Activated CD4-positive, alpha-beta T cell treated with anti-CD3 and anti-CD28 coated beads for 36 hours (primary cell): ENCODE measurements at regions not wholly inside any gene's neighbourhood (a gene's known extent, or its start where the extent isn't known, plus 50 kb on each side); places are given as distances from the start of the nearest gene placed in this dataset.

Experiments used
- ATAC-seq: fragments of 200-7000 bp; cut with Tn5 transposase; one replicate; pipeline ENCODE4 v1.10.0; 2021; ENCODE audit warnings: mild to moderate bottlenecking, moderate library complexity
- CTCF ChIA-PET: fragments of 350-600 bp; sonication (Branson Sonifier 250); formaldehyde crosslinking; loops from one replicate; lab custom pipeline; 2021; ENCODE audit warnings: antibody characterized with exemption; lab: Charles Lee
- POLR2A ChIA-PET: fragments of 350-600 bp; sonication (Branson Sonifier 250); formaldehyde crosslinking; loops from one replicate; lab custom pipeline; 2021; ENCODE audit warnings: antibody characterized with exemption, inconsistent platforms; lab: Charles Lee
- DNase-seq: peaks from one replicate; pipeline ENCODE4 v3.0.0-alpha.2; 2020
- H3K27ac Mint-ChIP-seq: one replicate; pipeline ENCODE4 v1.8.0; 2021; ENCODE audit warnings: mixed read lengths
- H3K27me3 Mint-ChIP-seq: one replicate; pipeline ENCODE4 v1.8.0; 2021; ENCODE audit warnings: mixed read lengths
- H3K36me3 Mint-ChIP-seq: one replicate; pipeline ENCODE4 v1.8.0; 2021; ENCODE audit warnings: low read depth, mixed read lengths
- H3K4me1 Mint-ChIP-seq: one replicate; pipeline ENCODE4 v1.8.0; 2021; ENCODE audit warnings: mixed read lengths
- H3K4me3 Mint-ChIP-seq: one replicate; pipeline ENCODE4 v1.8.0; 2021; ENCODE audit warnings: mild to moderate bottlenecking, moderate library complexity, mixed read lengths
- H3K9me3 Mint-ChIP-seq: one replicate; pipeline ENCODE4 v1.8.0; 2021; ENCODE audit warnings: low read depth, mixed read lengths
- intact Hi-C, 2 experiments: fragments of 100-400 bp; cut with DNase I in 1 of 2; cut with micrococcal nuclease in 1 of 2; formaldehyde crosslinking; loops; one replicate each; pipeline versions ENCODE4 v1.14.2 to v1.15.1; 2022 to 2024; cut with DNase I, micrococcal nuclease

GRCh38 chr13:40168425-40169166 lies 497.8 kb downstream of the FOXO1 start:
- DNase-seq: no peak
- ChIA-PET POLR2A (no interaction called here), CTCF (interaction anchor here (1.0 to 2.0 kb wide), 3 partner anchors 44 to 226 kb away, joined by 3 to 5 read pairs (median 4); no protein-coding TSS in a partner anchor)

GRCh38 chr13:40169476-40169875 lies 497.0 kb downstream of the FOXO1 start:
- Mint-ChIP-seq H3K27ac (no peak overlapping the region), H3K36me3 (no peaks in the 10 kb centered on the region), H3K27me3 (no peaks in the 10 kb centered on the region), H3K4me1 (peaks cover 41% of the 10 kb centered on the region), H3K4me3 (no peak overlapping the region), H3K9me3 (no peaks in the 10 kb centered on the region)
- ATAC-seq: no peak
- intact Hi-C loops: no loop called here
- DNase-seq: no peak
- CTCF ChIA-PET: interaction anchor here (0.6 to 2.0 kb wide), 3 partner anchors 45 to 224 kb away, joined by 3 to 4 read pairs (median 3); no protein-coding TSS in a partner anchor
- POLR2A ChIA-PET: no interaction called here

More at GRCh38 chr13:40168425-40169166, 497.8 kb downstream of the FOXO1 start:
- peaks cover 41% of the 10 kb centered on the region for H3K4me1 Mint-ChIP-seq
- H3K27me3 Mint-ChIP-seq: no peaks in the 10 kb centered on the region
- intact Hi-C loops: no loop called here
- no peak overlapping the region for H3K27ac Mint-ChIP-seq
- no peak overlapping the region for H3K4me3 Mint-ChIP-seq
- no peak for ATAC-seq
- H3K36me3 Mint-ChIP-seq: no peaks in the 10 kb centered on the region
- H3K9me3 Mint-ChIP-seq: no peaks in the 10 kb centered on the region

GRCh38 chr13:40170091-40170490 lies 496.4 kb downstream of the FOXO1 start:
- Mint-ChIP-seq H3K27me3 (no peaks in the 10 kb centered on the region), H3K27ac (no peak overlapping the region), H3K36me3 (no peaks in the 10 kb centered on the region), H3K9me3 (no peaks in the 10 kb centered on the region), H3K4me3 (no peak overlapping the region), H3K4me1 (peaks cover 41% of the 10 kb centered on the region)
- ChIA-PET POLR2A (no interaction called here), CTCF (interaction anchor here (0.6 to 0.9 kb wide), 2 partner anchors 73 to 342 kb away, joined by 3 read pairs; no protein-coding TSS in a partner anchor)
- ATAC-seq (no peak), DNase-seq (no peak)
- intact Hi-C loops: no loop called here

- peak; percentile 80 for DNase-seq
- Mint-ChIP-seq H3K4me1 (peaks cover 40% of the 10 kb centered on the region), H3K9me3 (no peaks in the 10 kb centered on the region), H3K4me3 (no peak overlapping the region), H3K27me3 (no peaks in the 10 kb centered on the region), H3K27ac (peak overlapping the region; percentile 38), H3K36me3 (no peaks in the 10 kb centered on the region)
- ChIA-PET POLR2A (no interaction called here), CTCF (interaction anchor here (0.6 to 0.8 kb wide), 3 partner anchors 37 to 343 kb away, joined by 3 read pairs; no protein-coding TSS in a partner anchor)
- peak; percentile 91 for ATAC-seq
- intact Hi-C loops: loop anchor here in 1 of 2 experiments (1.0 kb wide), 1 partner anchor 69 kb away; no protein-coding TSS in a partner anchor
Observed at GRCh38 chr13:40170982-40171381, 495.5 kb downstream of the FOXO1 start.

GRCh38 chr13:40171566-40171965 lies 494.9 kb downstream of the FOXO1 start:
- H3K27me3 Mint-ChIP-seq: no peaks in the 10 kb centered on the region
- ATAC-seq (no peak), DNase-seq (no peak)
- H3K9me3 Mint-ChIP-seq: no peaks in the 10 kb centered on the region
- POLR2A ChIA-PET: no interaction called here
- H3K4me1 Mint-ChIP-seq: peaks cover 39% of the 10 kb centered on the region
- no peak overlapping the region for H3K4me3 Mint-ChIP-seq
- peak overlapping the region; percentile 33 for H3K27ac Mint-ChIP-seq
- no peaks in the 10 kb centered on the region for H3K36me3 Mint-ChIP-seq
- CTCF ChIA-PET: interaction anchor here (0.7 to 0.8 kb wide), 2 partner anchors 36 to 67 kb away, joined by 3 read pairs; no protein-coding TSS in a partner anchor
- intact Hi-C loops: loop anchor here in 1 of 2 experiments (1.0 kb wide), 1 partner anchor 69 kb away; no protein-coding TSS in a partner anchor

GRCh38 chr13:40172149-40172591 lies 494.3 kb downstream of the FOXO1 start:
- ATAC-seq: no peak
- intact Hi-C loops: no loop called here
- CTCF ChIA-PET: no interaction called here
- POLR2A ChIA-PET: no interaction called here
- peak overlapping the region; percentile 28 for H3K27ac Mint-ChIP-seq
- no peaks in the 10 kb centered on the region for H3K9me3 Mint-ChIP-seq
- DNase-seq: no peak
- H3K27me3 Mint-ChIP-seq: no peaks in the 10 kb centered on the region
- peaks cover 36% of the 10 kb centered on the region for H3K4me1 Mint-ChIP-seq
- no peaks in the 10 kb centered on the region for H3K36me3 Mint-ChIP-seq
- no peak overlapping the region for H3K4me3 Mint-ChIP-seq

- POLR2A ChIA-PET: no interaction called here
- Mint-ChIP-seq H3K36me3 (no peaks in the 10 kb centered on the region), H3K4me3 (no peak overlapping the region), H3K27ac (no peak overlapping the region), H3K27me3 (no peaks in the 10 kb centered on the region), H3K9me3 (no peaks in the 10 kb centered on the region), H3K4me1 (peaks cover 37% of the 10 kb centered on the region)
- DNase-seq (no peak), ATAC-seq (no peak)
- intact Hi-C loops: no loop called here
- CTCF ChIA-PET: interaction anchor here (0.6 to 1.0 kb wide), 2 partner anchors 12 to 1094 kb away, joined by 3 read pairs; no protein-coding TSS in a partner anchor
Observed at GRCh38 chr13:40172878-40173277, 493.6 kb downstream of the FOXO1 start.

GRCh38 chr13:40175639-40176038 lies 490.8 kb downstream of the FOXO1 start:
- no peaks in the 10 kb centered on the region for H3K27me3 Mint-ChIP-seq

GRCh38 chr13:40176242-40176641 lies 490.2 kb downstream of the FOXO1 start:
- Mint-ChIP-seq H3K36me3 (no peaks in the 10 kb centered on the region), H3K27me3 (no peaks in the 10 kb centered on the region), H3K4me1 (peaks cover 44% of the 10 kb centered on the region), H3K9me3 (no peaks in the 10 kb centered on the region), H3K27ac (no peak overlapping the region), H3K4me3 (no peak overlapping the region)
- no peak for ATAC-seq
- ChIA-PET CTCF (interaction anchor here (0.5 to 1.5 kb wide), 3 partner anchors 11 to 36 kb away, joined by 3 to 6 read pairs (median 5); no protein-coding TSS in a partner anchor), POLR2A (interaction anchor here (0.6 kb wide), 1 partner anchor 508 kb away, joined by 3 read pairs; no protein-coding TSS in a partner anchor)
- no peak for DNase-seq
- intact Hi-C loops: no loop called here

More at GRCh38 chr13:40175639-40176038, 490.8 kb downstream of the FOXO1 start:
- peaks cover 46% of the 10 kb centered on the region for H3K4me1 Mint-ChIP-seq
- no peak for DNase-seq
- ChIA-PET POLR2A (no interaction called here), CTCF (interaction anchor here (0.7 to 1.5 kb wide), 2 partner anchors 11 to 26 kb away, joined by 3 to 5 read pairs; no protein-coding TSS in a partner anchor)
- intact Hi-C loops: no loop called here
- H3K27ac Mint-ChIP-seq: no peak overlapping the region
- H3K9me3 Mint-ChIP-seq: no peaks in the 10 kb centered on the region
- H3K36me3 Mint-ChIP-seq: no peaks in the 10 kb centered on the region
- ATAC-seq: peak; percentile 16
- no peak overlapping the region for H3K4me3 Mint-ChIP-seq

GRCh38 chr13:40178130-40178529 lies 488.3 kb downstream of the FOXO1 start:
- intact Hi-C loops: no loop called here
- no peak overlapping the region for H3K4me3 Mint-ChIP-seq
- ATAC-seq (peak; percentile 31), DNase-seq (peak; percentile 24)
- peak overlapping the region; percentile 75 for H3K27ac Mint-ChIP-seq
- CTCF ChIA-PET: interaction anchor here (0.5 to 1.5 kb wide), 2 partner anchors 11 to 226 kb away, joined by 3 to 5 read pairs; no protein-coding TSS in a partner anchor
- H3K9me3 Mint-ChIP-seq: no peaks in the 10 kb centered on the region
- no peaks in the 10 kb centered on the region for H3K27me3 Mint-ChIP-seq
- H3K36me3 Mint-ChIP-seq: no peaks in the 10 kb centered on the region
- H3K4me1 Mint-ChIP-seq: peaks cover 44% of the 10 kb centered on the region
- POLR2A ChIA-PET: no interaction called here

- Mint-ChIP-seq H3K36me3 (no peaks in the 10 kb centered on the region), H3K4me1 (peaks cover 54% of the 10 kb centered on the region), H3K4me3 (no peak overlapping the region), H3K27ac (no peak overlapping the region), H3K27me3 (no peaks in the 10 kb centered on the region), H3K9me3 (no peaks in the 10 kb centered on the region)
- ChIA-PET POLR2A (no interaction called here), CTCF (interaction anchor here (2.7 kb wide), 1 partner anchor 11 kb away, joined by 8 read pairs; no protein-coding TSS in a partner anchor)
- ATAC-seq (no peak), DNase-seq (no peak)
- intact Hi-C loops: no loop called here
Observed at GRCh38 chr13:40179445-40180281, 486.8 kb downstream of the FOXO1 start.
